Endothelial cell (in vitro differentiated cells): ENCODE measurements at regions not wholly inside any gene's neighbourhood (a gene's known extent, or its start where the extent isn't known, plus 50 kb on each side); places are given as distances from the start of the nearest gene placed in this dataset.

Source experiments
- DNase-seq: peaks from one replicate; pipeline ENCODE4 v3.0.0; 2021; ENCODE audit warnings: low spot score
- H3K27ac Mint-ChIP-seq: one replicate; pipeline ENCODE4 v1.8.0; 2021; ENCODE audit warnings: mixed read lengths, inconsistent platforms; ENCODE audit not compliant: unreplicated experiment
- H3K27me3 Mint-ChIP-seq: one replicate; pipeline ENCODE4 v1.8.0; 2021; ENCODE audit warnings: mild to moderate bottlenecking, moderate library complexity, mixed read lengths, inconsistent platforms; ENCODE audit not compliant: unreplicated experiment
- H3K36me3 Mint-ChIP-seq: one replicate; pipeline ENCODE4 v1.8.0; 2021; ENCODE audit warnings: mild to moderate bottlenecking, low read depth, mixed read lengths, inconsistent platforms; ENCODE audit not compliant: unreplicated experiment
- H3K4me1 Mint-ChIP-seq: one replicate; pipeline ENCODE4 v1.8.0; 2021; ENCODE audit warnings: mild to moderate bottlenecking, mixed read lengths, inconsistent platforms; ENCODE audit not compliant: unreplicated experiment
- H3K4me3 Mint-ChIP-seq: one replicate; pipeline ENCODE4 v1.8.0; 2021; ENCODE audit warnings: mild to moderate bottlenecking, mixed read lengths, inconsistent platforms; ENCODE audit not compliant: unreplicated experiment
- H3K9me3 Mint-ChIP-seq: one replicate; pipeline ENCODE4 v1.8.0; 2021; ENCODE audit warnings: mixed read lengths, inconsistent platforms; ENCODE audit not compliant: unreplicated experiment
- TF ChIP-seq, protein P1 (sequence below): fragments of 200-600 bp; sonication (generic); IDR thresholded peaks from one replicate; pipeline ENCODE4 v1.5.0; 2021; ENCODE audit warnings: antibody characterized with exemption; ENCODE audit not compliant: unreplicated experiment

DNA sequence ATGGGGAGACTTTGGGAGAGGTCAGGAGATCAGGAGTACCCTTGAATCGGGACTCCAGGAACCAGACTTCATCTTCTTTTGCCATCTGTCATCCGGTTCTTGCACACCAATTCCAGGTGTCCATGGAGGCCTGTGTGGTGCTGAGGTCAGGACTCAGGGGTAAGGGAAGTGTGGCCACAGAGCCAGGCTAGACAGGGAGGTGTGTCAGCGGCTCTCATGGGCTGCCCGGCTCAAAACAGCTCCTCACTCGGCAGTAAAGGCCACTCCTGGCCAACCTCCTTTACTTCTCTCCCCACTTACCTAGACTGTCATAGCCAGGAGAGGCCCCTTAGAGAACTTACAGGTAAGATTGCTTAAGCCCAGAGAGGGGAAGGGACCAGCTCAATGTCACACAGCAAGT lies 75.7 kb upstream of the NECTIN1 start:
- no peaks in the 10 kb centered on the region for H3K36me3 Mint-ChIP-seq
- no peak overlapping the region for H3K4me3 Mint-ChIP-seq
- H3K4me1 Mint-ChIP-seq, result no peaks in the 10 kb centered on the region
- TF ChIP-seq, protein P1, sequence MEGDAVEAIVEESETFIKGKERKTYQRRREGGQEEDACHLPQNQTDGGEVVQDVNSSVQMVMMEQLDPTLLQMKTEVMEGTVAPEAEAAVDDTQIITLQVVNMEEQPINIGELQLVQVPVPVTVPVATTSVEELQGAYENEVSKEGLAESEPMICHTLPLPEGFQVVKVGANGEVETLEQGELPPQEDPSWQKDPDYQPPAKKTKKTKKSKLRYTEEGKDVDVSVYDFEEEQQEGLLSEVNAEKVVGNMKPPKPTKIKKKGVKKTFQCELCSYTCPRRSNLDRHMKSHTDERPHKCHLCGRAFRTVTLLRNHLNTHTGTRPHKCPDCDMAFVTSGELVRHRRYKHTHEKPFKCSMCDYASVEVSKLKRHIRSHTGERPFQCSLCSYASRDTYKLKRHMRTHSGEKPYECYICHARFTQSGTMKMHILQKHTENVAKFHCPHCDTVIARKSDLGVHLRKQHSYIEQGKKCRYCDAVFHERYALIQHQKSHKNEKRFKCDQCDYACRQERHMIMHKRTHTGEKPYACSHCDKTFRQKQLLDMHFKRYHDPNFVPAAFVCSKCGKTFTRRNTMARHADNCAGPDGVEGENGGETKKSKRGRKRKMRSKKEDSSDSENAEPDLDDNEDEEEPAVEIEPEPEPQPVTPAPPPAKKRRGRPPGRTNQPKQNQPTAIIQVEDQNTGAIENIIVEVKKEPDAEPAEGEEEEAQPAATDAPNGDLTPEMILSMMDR, result no peak
- no peak for DNase-seq
- H3K9me3 Mint-ChIP-seq, result no peaks in the 10 kb centered on the region
- peaks cover 6% of the 10 kb centered on the region for H3K27me3 Mint-ChIP-seq
- H3K27ac Mint-ChIP-seq, result no peak overlapping the region

DNA sequence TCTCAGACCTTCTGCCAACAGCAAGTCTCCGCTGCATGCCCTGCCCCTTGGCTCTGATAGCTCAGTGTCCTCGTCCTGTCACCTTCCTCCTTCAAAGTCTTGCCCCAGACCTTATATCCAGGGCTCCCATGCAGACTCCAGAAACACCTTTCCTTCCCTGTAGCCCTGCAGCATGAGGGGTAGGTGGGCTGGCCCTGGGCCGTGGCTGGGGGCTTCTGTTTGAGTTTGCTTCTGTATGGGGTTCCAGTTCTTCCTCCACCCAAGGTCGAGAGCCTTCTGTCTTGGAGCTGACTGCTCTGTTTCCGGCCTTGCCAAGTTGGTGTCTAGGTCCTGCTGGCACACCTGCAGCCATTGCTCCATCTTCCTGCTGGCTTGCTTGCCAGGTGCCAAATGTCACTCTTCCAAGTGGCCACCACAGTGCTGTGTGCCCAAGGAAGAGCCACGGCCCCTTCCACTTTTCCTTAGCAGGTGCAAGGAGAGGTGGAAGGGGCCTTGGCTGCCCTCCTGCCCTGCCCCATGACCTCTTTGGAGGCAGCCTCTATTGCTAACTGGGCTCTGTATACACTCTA lies 74.8 kb upstream of the NECTIN1 start:
- Mint-ChIP-seq H3K4me3 (no peak overlapping the region), H3K27ac (no peak overlapping the region), H3K4me1 (no peaks in the 10 kb centered on the region), H3K27me3 (peaks cover 9% of the 10 kb centered on the region), H3K9me3 (no peaks in the 10 kb centered on the region), H3K36me3 (no peaks in the 10 kb centered on the region)
- TF ChIP-seq, protein P1, result no peak
- no peak for DNase-seq

DNA sequence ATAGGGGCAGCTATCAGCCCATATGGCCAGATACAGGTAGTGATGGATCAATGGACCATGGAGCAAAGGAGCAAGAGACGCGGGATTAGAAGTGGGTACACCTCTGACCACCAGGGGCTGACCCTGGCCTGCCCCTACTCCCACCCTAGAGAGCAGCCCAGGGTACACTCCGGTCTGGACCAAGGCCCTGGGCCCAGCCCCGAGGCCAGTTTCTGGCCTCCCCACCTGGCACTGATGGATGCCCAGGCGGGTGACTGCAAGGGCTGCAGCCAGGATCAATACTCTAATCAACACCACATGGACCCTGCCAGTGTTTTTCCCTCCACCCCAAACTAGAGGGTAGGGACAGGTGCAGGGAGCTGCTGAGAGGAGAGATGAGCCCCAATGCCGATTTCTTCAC lies 74.1 kb upstream of the NECTIN1 start:
- no peak overlapping the region for H3K27ac Mint-ChIP-seq
- no peak for DNase-seq
- no peak overlapping the region for H3K4me3 Mint-ChIP-seq
- TF ChIP-seq, protein P1, result no peak
- H3K4me1 Mint-ChIP-seq, result no peaks in the 10 kb centered on the region
- H3K9me3 Mint-ChIP-seq, result no peaks in the 10 kb centered on the region
- H3K27me3 Mint-ChIP-seq, result peaks cover 10% of the 10 kb centered on the region
- H3K36me3 Mint-ChIP-seq, result no peaks in the 10 kb centered on the region

DNA sequence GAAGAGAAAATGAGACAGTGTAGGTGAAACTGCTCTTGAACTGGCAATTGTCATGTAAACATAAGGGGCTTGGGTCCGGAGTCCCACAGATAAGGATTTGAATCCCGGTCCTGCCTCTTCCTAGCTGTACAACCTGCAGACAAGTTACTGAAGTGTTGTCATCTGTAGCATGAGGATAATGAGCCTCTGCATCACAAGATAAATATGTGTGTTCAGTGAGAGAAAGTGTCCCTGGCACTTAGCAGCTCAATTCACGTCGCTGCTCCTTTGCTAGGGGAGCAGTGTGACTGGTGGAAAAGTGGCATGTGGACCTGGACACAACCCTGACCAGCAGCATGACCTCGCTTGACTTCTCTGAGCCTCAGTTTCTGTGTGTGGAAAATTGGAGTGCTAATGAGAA lies 73.7 kb upstream of the NECTIN1 start:
- TF ChIP-seq, protein P1, result no peak
- Mint-ChIP-seq H3K36me3 (no peaks in the 10 kb centered on the region), H3K27me3 (peaks cover 9% of the 10 kb centered on the region), H3K9me3 (no peaks in the 10 kb centered on the region), H3K27ac (no peak overlapping the region), H3K4me3 (no peak overlapping the region), H3K4me1 (peaks cover 3% of the 10 kb centered on the region)
- DNase-seq, result no peak

DNA sequence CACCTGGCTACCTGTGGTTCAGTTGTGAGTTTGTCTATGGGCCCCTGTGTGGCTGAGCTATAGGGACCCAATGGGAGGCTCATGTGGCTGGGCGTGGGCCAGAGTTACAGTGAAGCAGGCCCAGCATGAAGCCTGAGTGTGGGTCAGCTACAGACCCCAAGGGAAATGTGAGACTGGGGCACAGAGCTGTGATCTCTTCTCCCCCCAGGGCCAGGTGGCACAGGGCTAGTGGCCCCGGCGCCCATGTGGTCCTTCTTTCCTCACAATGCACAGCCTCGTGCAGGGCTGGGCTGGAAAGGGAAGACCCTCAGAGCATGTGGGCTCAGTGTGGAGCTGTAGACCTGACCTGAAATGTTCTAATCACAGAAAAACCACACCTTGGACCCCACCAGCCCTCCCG lies 71.6 kb upstream of the NECTIN1 start:
- no peak for DNase-seq
- no peaks in the 10 kb centered on the region for H3K9me3 Mint-ChIP-seq
- no peak overlapping the region for H3K4me3 Mint-ChIP-seq
- H3K27ac Mint-ChIP-seq, result no peak overlapping the region
- TF ChIP-seq, protein P1, result no peak
- peaks cover 6% of the 10 kb centered on the region for H3K4me1 Mint-ChIP-seq
- peaks cover 11% of the 10 kb centered on the region for H3K27me3 Mint-ChIP-seq
- H3K36me3 Mint-ChIP-seq, result no peaks in the 10 kb centered on the region
